ENCODE measurements at regions not wholly inside any gene's neighbourhood (a gene's known extent, or its start where the extent isn't known, plus 50 kb on each side); places are given as distances from the start of the nearest gene placed in this dataset.

DNA sequence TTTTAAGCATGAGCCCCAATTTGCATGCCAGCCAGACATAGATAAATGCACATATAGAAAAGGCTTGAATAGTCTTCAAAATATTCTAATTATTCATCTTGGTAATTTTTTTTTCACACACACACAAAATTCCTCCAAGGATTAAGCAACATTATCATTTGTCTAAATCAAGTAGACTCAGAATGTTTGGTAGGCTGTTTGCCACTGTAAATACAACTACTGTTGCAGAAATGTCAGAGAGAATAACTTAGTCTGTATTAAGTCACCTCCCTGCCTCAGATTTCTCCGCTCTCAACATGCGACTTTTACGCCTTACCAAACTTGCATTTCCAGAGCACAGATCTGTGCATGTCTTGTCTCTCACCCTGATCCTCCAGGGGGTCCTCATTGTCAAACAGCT is 265.6 kb upstream of the C9orf72 start (continued):
- TF ChIP-seq CHD7 (IDR thresholded peaks at IDR 0.05; ENCODE audit: insufficient replicate concordance, low read length) (no peak), YY1 (IDR thresholded peaks at IDR 0.05; ENCODE audit: low read depth, low read length) (no peak), BRCA1 (IDR thresholded peaks at IDR 0.05; ENCODE audit: low read depth, low read length) (no peak), GABPA (IDR thresholded peaks at IDR 0.05; ENCODE audit: borderline replicate concordance, insufficient read depth, low read length) (no peak), CREB1 (IDR thresholded peaks at IDR 0.05) (no peak), POU5F1 (IDR thresholded peaks at IDR 0.05; ENCODE audit: low read depth, low read length) (no peak), EGR1 (IDR thresholded peaks at IDR 0.05; ENCODE audit: borderline replicate concordance, low read depth, low read length) (no peak), KDM1A (IDR thresholded peaks at IDR 0.05; ENCODE audit: borderline replicate concordance, low read length) (no peak), GTF2F1 (IDR thresholded peaks at IDR 0.05; ENCODE audit: borderline replicate concordance, low read depth, low read length) (no peak), TAF1 (IDR thresholded peaks at IDR 0.05; ENCODE audit: low read depth, low read length) (no peak), CTBP2 (IDR thresholded peaks at IDR 0.05; ENCODE audit: borderline replicate concordance, insufficient read depth, insufficient read length, low read length) (no peak), CHD2 (IDR thresholded peaks at IDR 0.05; ENCODE audit: low read length) (no peak), CBX5 (IDR thresholded peaks at IDR 0.05; ENCODE audit: low read depth, low read length) (no peak)
